ENCODE measurements at regions not wholly inside any gene's neighbourhood (a gene's known extent, or its start where the extent isn't known, plus 50 kb on each side); places are given as distances from the start of the nearest gene placed in this dataset.

DNA sequence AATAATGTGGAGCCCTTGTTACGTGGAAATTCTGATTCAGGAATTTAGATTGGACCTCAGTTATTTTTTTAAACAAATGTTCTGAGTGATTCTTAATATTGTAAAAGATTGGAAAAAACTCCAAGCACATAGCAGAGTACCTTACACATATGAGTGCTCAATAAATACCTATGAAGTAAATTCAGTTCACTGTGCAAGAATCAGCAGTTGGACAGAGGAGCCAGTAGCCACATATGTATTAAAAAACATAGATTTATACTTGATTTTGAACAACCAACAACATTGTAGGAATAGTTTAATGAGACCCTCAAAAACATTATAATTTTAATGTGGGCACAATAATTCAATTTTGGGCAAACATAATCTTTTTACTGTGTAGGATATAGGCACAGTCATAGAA is 109.3 kb upstream of the B3GAT2 start:
- TF ChIP-seq CTCF (IDR thresholded peaks at IDR 0.05) = no peak
- intact Hi-C loops (cut with DNase I, micrococcal nuclease) = no loop called here
- no peak for DNase-seq
- no peaks in the 10 kb centered on the region for H3K9me3 ChIP-seq
- H3K4me3 ChIP-seq = no peak overlapping the region
- no peaks in the 10 kb centered on the region for H3K4me1 ChIP-seq (ENCODE audit: low read depth)
- no peak for ATAC-seq
- H3K36me3 ChIP-seq (ENCODE audit: low read depth) = no peaks in the 10 kb centered on the region

GRCh38 chr6:71067816-71068215 is 111.0 kb upstream of the B3GAT2 start:
- ATAC-seq (no peak), DNase-seq (no peak)
- intact Hi-C loops (cut with DNase I, micrococcal nuclease) = no loop called here
- Histone ChIP-seq H3K9me3 (no peaks in the 10 kb centered on the region), H3K4me1 (ENCODE audit: low read depth) (no peaks in the 10 kb centered on the region), H3K4me3 (no peak overlapping the region), H3K36me3 (ENCODE audit: low read depth) (no peaks in the 10 kb centered on the region)
- no peak for TF ChIP-seq CTCF (IDR thresholded peaks at IDR 0.05)

GRCh38 chr6:71072508-71072907 is 115.6 kb upstream of the B3GAT2 start:
- intact Hi-C loops (cut with DNase I, micrococcal nuclease) = no loop called here
- H3K4me1 ChIP-seq (ENCODE audit: low read depth) = no peaks in the 10 kb centered on the region
- no peak for TF ChIP-seq CTCF (IDR thresholded peaks at IDR 0.05)
- ATAC-seq (no peak), DNase-seq (no peak)
- no peaks in the 10 kb centered on the region for H3K9me3 ChIP-seq
- no peaks in the 10 kb centered on the region for H3K36me3 ChIP-seq (ENCODE audit: low read depth)
- no peak overlapping the region for H3K4me3 ChIP-seq

GRCh38 chr6:71077655-71078054 is 120.8 kb upstream of the B3GAT2 start:
- ATAC-seq (no peak), DNase-seq (no peak)
- intact Hi-C loops (cut with DNase I, micrococcal nuclease) = no loop called here
- Histone ChIP-seq H3K4me1 (ENCODE audit: low read depth) (no peaks in the 10 kb centered on the region), H3K36me3 (ENCODE audit: low read depth) (no peaks in the 10 kb centered on the region), H3K9me3 (no peaks in the 10 kb centered on the region), H3K4me3 (no peak overlapping the region)
- TF ChIP-seq CTCF (IDR thresholded peaks at IDR 0.05) = no peak

DNA sequence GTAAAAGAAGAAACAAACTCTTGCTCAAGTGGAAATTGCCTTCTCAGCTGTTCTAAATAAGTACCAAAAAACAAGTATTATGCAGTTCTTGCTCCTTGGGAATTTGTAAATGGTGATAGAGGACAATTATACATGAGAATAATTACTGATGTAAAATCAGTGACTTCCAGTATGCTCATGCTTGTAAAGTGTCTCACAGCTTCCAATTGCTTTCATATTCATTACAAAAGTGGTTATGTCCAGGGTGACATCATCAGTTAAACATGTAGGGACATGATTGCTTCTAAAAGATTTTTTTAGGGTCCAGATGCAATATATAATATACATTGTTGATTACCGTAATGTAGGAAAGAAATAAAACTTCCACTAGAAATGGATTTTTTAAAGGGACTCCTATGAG is 122.8 kb upstream of the B3GAT2 start:
- no peak for TF ChIP-seq CTCF (IDR thresholded peaks at IDR 0.05)
- Histone ChIP-seq H3K9me3 (no peaks in the 10 kb centered on the region), H3K4me1 (ENCODE audit: low read depth) (no peaks in the 10 kb centered on the region), H3K36me3 (ENCODE audit: low read depth) (no peaks in the 10 kb centered on the region), H3K4me3 (no peak overlapping the region)
- intact Hi-C loops (cut with DNase I, micrococcal nuclease) = no loop called here
- DNase-seq = no peak
- no peak for ATAC-seq

GRCh38 chr6:71080133-71080532 is 123.3 kb upstream of the B3GAT2 start:
- ATAC-seq = no peak
- no peaks in the 10 kb centered on the region for H3K36me3 ChIP-seq (ENCODE audit: low read depth)
- DNase-seq = no peak
- H3K4me3 ChIP-seq = no peak overlapping the region
- no peak for TF ChIP-seq CTCF (IDR thresholded peaks at IDR 0.05)
- intact Hi-C loops (cut with DNase I, micrococcal nuclease) = no loop called here
- H3K4me1 ChIP-seq (ENCODE audit: low read depth) = no peaks in the 10 kb centered on the region
- H3K9me3 ChIP-seq = no peaks in the 10 kb centered on the region

Data from mucosa of descending colon (tissue), 3 donors.